ENCODE measurements at regions not wholly inside any gene's neighbourhood (a gene's known extent, or its start where the extent isn't known, plus 50 kb on each side); places are given as distances from the start of the nearest gene placed in this dataset.

- no peak for TF ChIP-seq CTCF (conservative IDR thresholded peaks at IDR 0.05; ENCODE audit: low read length)
- no peak for DNase-seq (ENCODE audit: low read depth)
- H3K4me3 ChIP-seq (ENCODE audit: low read length) = no peak overlapping the region
Measured at GRCh38 chr3:191783024-191783423, 322.1 kb downstream of the PYDC2 start.

GRCh38 chr3:191790934-191791333 lies 330.0 kb downstream of the PYDC2 start:
- TF ChIP-seq CTCF (conservative IDR thresholded peaks at IDR 0.05; ENCODE audit: low read length) = no peak
- DNase-seq (ENCODE audit: low read depth) = no peak
- H3K4me3 ChIP-seq (ENCODE audit: low read length) = no peak overlapping the region

GRCh38 chr3:191792580-191792979 lies 331.6 kb downstream of the PYDC2 start:
- no peak overlapping the region for H3K4me3 ChIP-seq (ENCODE audit: low read length)
- no peak for DNase-seq (ENCODE audit: low read depth)
- TF ChIP-seq CTCF (conservative IDR thresholded peaks at IDR 0.05; ENCODE audit: low read length) = no peak

- TF ChIP-seq CTCF (conservative IDR thresholded peaks at IDR 0.05; ENCODE audit: low read length) = no peak
- DNase-seq (ENCODE audit: low read depth) = no peak
- no peak overlapping the region for H3K4me3 ChIP-seq (ENCODE audit: low read length)
Measured at GRCh38 chr3:191795196-191795595, 334.2 kb downstream of the PYDC2 start.

GRCh38 chr3:191797271-191797670 lies 336.3 kb downstream of the PYDC2 start:
- no peak overlapping the region for H3K4me3 ChIP-seq (ENCODE audit: low read length)
- DNase-seq (ENCODE audit: low read depth) = no peak

GRCh38 chr3:191802671-191803070 lies 341.7 kb downstream of the PYDC2 start:
- no peak overlapping the region for H3K4me3 ChIP-seq (ENCODE audit: low read length)
- TF ChIP-seq CTCF (conservative IDR thresholded peaks at IDR 0.05; ENCODE audit: low read length) = no peak
- DNase-seq (ENCODE audit: low read depth) = no peak

More at GRCh38 chr3:191797271-191797670, 336.3 kb downstream of the PYDC2 start:
- no peak for TF ChIP-seq CTCF (conservative IDR thresholded peaks at IDR 0.05; ENCODE audit: low read length)

- TF ChIP-seq CTCF (conservative IDR thresholded peaks at IDR 0.05; ENCODE audit: low read length) = no peak
- no peak overlapping the region for H3K4me3 ChIP-seq (ENCODE audit: low read length)
- DNase-seq (ENCODE audit: low read depth) = no peak
Measured at GRCh38 chr3:191804935-191805334, 344.0 kb downstream of the PYDC2 start.

Data from AG10803 (cell line).